ENCODE measurements at regions not wholly inside any gene's neighbourhood (a gene's known extent, or its start where the extent isn't known, plus 50 kb on each side); places are given as distances from the start of the nearest gene placed in this dataset.

- H3K4me1 ChIP-seq (ENCODE audit: control insufficient read depth, insufficient read depth, low read length, poor library complexity, severe bottlenecking) = no peaks in the 10 kb centered on the region
- no peak overlapping the region for H3K4me3 ChIP-seq (ENCODE audit: extremely low read depth, insufficient read depth, low read length, poor library complexity, severe bottlenecking)
- H3K27ac ChIP-seq (ENCODE audit: low read depth, low read length, severe bottlenecking) = no peak overlapping the region
- no peaks in the 10 kb centered on the region for H3K36me3 ChIP-seq (ENCODE audit: control insufficient read depth, insufficient read depth, low read length)
- H3K9me3 ChIP-seq (ENCODE audit: control insufficient read depth, low read length) = no peaks in the 10 kb centered on the region
Observed at GRCh38 chr2:57809230-57809629, 237.4 kb upstream of the VRK2 start.

- H3K4me3 ChIP-seq (ENCODE audit: extremely low read depth, insufficient read depth, low read length, poor library complexity, severe bottlenecking) = no peak overlapping the region
- no peaks in the 10 kb centered on the region for H3K4me1 ChIP-seq (ENCODE audit: control insufficient read depth, insufficient read depth, low read length, poor library complexity, severe bottlenecking)
- no peak overlapping the region for H3K27ac ChIP-seq (ENCODE audit: low read depth, low read length, severe bottlenecking)
- H3K9me3 ChIP-seq (ENCODE audit: control insufficient read depth, low read length) = no peaks in the 10 kb centered on the region
- no CpG with 5 or more reads among the region's 1 CpG for WGBS, 2 experiments (ENCODE audit: insufficient coverage in 2 of 2)
- H3K36me3 ChIP-seq (ENCODE audit: control insufficient read depth, insufficient read depth, low read length) = no peaks in the 10 kb centered on the region
Observed at GRCh38 chr2:57821088-57821487, 225.5 kb upstream of the VRK2 start.

GRCh38 chr2:57828221-57828620 is 218.4 kb upstream of the VRK2 start:
- H3K9me3 ChIP-seq (ENCODE audit: control insufficient read depth, low read length) = no peaks in the 10 kb centered on the region
- no peak overlapping the region for H3K27ac ChIP-seq (ENCODE audit: low read depth, low read length, severe bottlenecking)
- H3K4me1 ChIP-seq (ENCODE audit: control insufficient read depth, insufficient read depth, low read length, poor library complexity, severe bottlenecking) = peaks cover 4% of the 10 kb centered on the region
- no peaks in the 10 kb centered on the region for H3K36me3 ChIP-seq (ENCODE audit: control insufficient read depth, insufficient read depth, low read length)
- 72 to 86% methylated on average over 3 to 4 of the region's 4 CpGs for WGBS, 2 experiments (ENCODE audit: insufficient coverage in 2 of 2)
- no peak overlapping the region for H3K4me3 ChIP-seq (ENCODE audit: extremely low read depth, insufficient read depth, low read length, poor library complexity, severe bottlenecking)

GRCh38 chr2:57834666-57835065 is 211.9 kb upstream of the VRK2 start:
- Histone ChIP-seq H3K27ac (ENCODE audit: low read depth, low read length, severe bottlenecking) (no peak overlapping the region), H3K9me3 (ENCODE audit: control insufficient read depth, low read length) (no peaks in the 10 kb centered on the region), H3K4me1 (ENCODE audit: control insufficient read depth, insufficient read depth, low read length, poor library complexity, severe bottlenecking) (no peaks in the 10 kb centered on the region), H3K36me3 (ENCODE audit: control insufficient read depth, insufficient read depth, low read length) (no peaks in the 10 kb centered on the region), H3K4me3 (ENCODE audit: extremely low read depth, insufficient read depth, low read length, poor library complexity, severe bottlenecking) (no peak overlapping the region)

- Histone ChIP-seq H3K36me3 (ENCODE audit: control insufficient read depth, insufficient read depth, low read length) (no peaks in the 10 kb centered on the region), H3K4me1 (ENCODE audit: control insufficient read depth, insufficient read depth, low read length, poor library complexity, severe bottlenecking) (no peaks in the 10 kb centered on the region), H3K4me3 (ENCODE audit: extremely low read depth, insufficient read depth, low read length, poor library complexity, severe bottlenecking) (no peak overlapping the region), H3K9me3 (ENCODE audit: control insufficient read depth, low read length) (no peaks in the 10 kb centered on the region), H3K27ac (ENCODE audit: low read depth, low read length, severe bottlenecking) (no peak overlapping the region)
- WGBS, 2 experiments (ENCODE audit: insufficient coverage in 2 of 2) = 100% methylated on average over 1 of the region's 1 CpG; no CpG with 5 or more reads in 1 of the 2 experiments
Observed at GRCh38 chr2:57842531-57842930, 204.1 kb upstream of the VRK2 start.

GRCh38 chr2:57843158-57843557 is 203.4 kb upstream of the VRK2 start:
- 79 to 94% methylated on average over 3 of the region's 3 CpGs for WGBS, 2 experiments (ENCODE audit: insufficient coverage in 2 of 2)
- Histone ChIP-seq H3K4me3 (ENCODE audit: extremely low read depth, insufficient read depth, low read length, poor library complexity, severe bottlenecking) (no peak overlapping the region), H3K9me3 (ENCODE audit: control insufficient read depth, low read length) (no peaks in the 10 kb centered on the region), H3K27ac (ENCODE audit: low read depth, low read length, severe bottlenecking) (no peak overlapping the region), H3K36me3 (ENCODE audit: control insufficient read depth, insufficient read depth, low read length) (no peaks in the 10 kb centered on the region), H3K4me1 (ENCODE audit: control insufficient read depth, insufficient read depth, low read length, poor library complexity, severe bottlenecking) (no peaks in the 10 kb centered on the region)

GRCh38 chr2:57848723-57849122 is 197.9 kb upstream of the VRK2 start:
- H3K27ac ChIP-seq (ENCODE audit: low read depth, low read length, severe bottlenecking) = no peak overlapping the region
- H3K4me3 ChIP-seq (ENCODE audit: extremely low read depth, insufficient read depth, low read length, poor library complexity, severe bottlenecking) = no peak overlapping the region
- no peaks in the 10 kb centered on the region for H3K4me1 ChIP-seq (ENCODE audit: control insufficient read depth, insufficient read depth, low read length, poor library complexity, severe bottlenecking)
- 81 to 83% methylated on average over 3 of the region's 4 CpGs for WGBS, 2 experiments (ENCODE audit: insufficient coverage in 2 of 2)
- no peaks in the 10 kb centered on the region for H3K36me3 ChIP-seq (ENCODE audit: control insufficient read depth, insufficient read depth, low read length)
- no peaks in the 10 kb centered on the region for H3K9me3 ChIP-seq (ENCODE audit: control insufficient read depth, low read length)

GRCh38 chr2:57849843-57850242 is 196.8 kb upstream of the VRK2 start:
- Histone ChIP-seq H3K9me3 (ENCODE audit: control insufficient read depth, low read length) (no peaks in the 10 kb centered on the region), H3K4me1 (ENCODE audit: control insufficient read depth, insufficient read depth, low read length, poor library complexity, severe bottlenecking) (no peaks in the 10 kb centered on the region), H3K27ac (ENCODE audit: low read depth, low read length, severe bottlenecking) (no peak overlapping the region), H3K4me3 (ENCODE audit: extremely low read depth, insufficient read depth, low read length, poor library complexity, severe bottlenecking) (no peak overlapping the region), H3K36me3 (ENCODE audit: control insufficient read depth, insufficient read depth, low read length) (no peaks in the 10 kb centered on the region)
- WGBS, 2 experiments (ENCODE audit: insufficient coverage in 2 of 2) = 85 to 96% methylated on average over 3 of the region's 3 CpGs

GRCh38 chr2:57850415-57851130 is 196.0 kb upstream of the VRK2 start:
- 89 to 97% methylated on average over 12 to 13 of the region's 15 CpGs for WGBS, 2 experiments (ENCODE audit: insufficient coverage in 2 of 2)
- no peak overlapping the region for H3K27ac ChIP-seq (ENCODE audit: low read depth, low read length, severe bottlenecking)
- no peaks in the 10 kb centered on the region for H3K9me3 ChIP-seq (ENCODE audit: control insufficient read depth, low read length)
- no peaks in the 10 kb centered on the region for H3K36me3 ChIP-seq (ENCODE audit: control insufficient read depth, insufficient read depth, low read length)
- H3K4me3 ChIP-seq (ENCODE audit: extremely low read depth, insufficient read depth, low read length, poor library complexity, severe bottlenecking) = no peak overlapping the region
- no peaks in the 10 kb centered on the region for H3K4me1 ChIP-seq (ENCODE audit: control insufficient read depth, insufficient read depth, low read length, poor library complexity, severe bottlenecking)

GRCh38 chr2:57855212-57855611 is 191.4 kb upstream of the VRK2 start:
- Histone ChIP-seq H3K4me3 (ENCODE audit: extremely low read depth, insufficient read depth, low read length, poor library complexity, severe bottlenecking) (no peak overlapping the region), H3K27ac (ENCODE audit: low read depth, low read length, severe bottlenecking) (no peak overlapping the region), H3K4me1 (ENCODE audit: control insufficient read depth, insufficient read depth, low read length, poor library complexity, severe bottlenecking) (no peaks in the 10 kb centered on the region), H3K36me3 (ENCODE audit: control insufficient read depth, insufficient read depth, low read length) (no peaks in the 10 kb centered on the region), H3K9me3 (ENCODE audit: control insufficient read depth, low read length) (no peaks in the 10 kb centered on the region)

GRCh38 chr2:57859755-57860154 is 186.9 kb upstream of the VRK2 start:
- no CpG with 5 or more reads among the region's 2 CpGs for WGBS, 2 experiments (ENCODE audit: insufficient coverage in 2 of 2)
- Histone ChIP-seq H3K4me3 (ENCODE audit: extremely low read depth, insufficient read depth, low read length, poor library complexity, severe bottlenecking) (no peak overlapping the region), H3K9me3 (ENCODE audit: control insufficient read depth, low read length) (no peaks in the 10 kb centered on the region), H3K36me3 (ENCODE audit: control insufficient read depth, insufficient read depth, low read length) (no peaks in the 10 kb centered on the region), H3K4me1 (ENCODE audit: control insufficient read depth, insufficient read depth, low read length, poor library complexity, severe bottlenecking) (no peaks in the 10 kb centered on the region), H3K27ac (ENCODE audit: low read depth, low read length, severe bottlenecking) (no peak overlapping the region)

Measured in mesodermal cell (in vitro differentiated cells).